ENCODE measurements at regions not wholly inside any gene's neighbourhood (a gene's known extent, or its start where the extent isn't known, plus 50 kb on each side); places are given as distances from the start of the nearest gene placed in this dataset.

DNA sequence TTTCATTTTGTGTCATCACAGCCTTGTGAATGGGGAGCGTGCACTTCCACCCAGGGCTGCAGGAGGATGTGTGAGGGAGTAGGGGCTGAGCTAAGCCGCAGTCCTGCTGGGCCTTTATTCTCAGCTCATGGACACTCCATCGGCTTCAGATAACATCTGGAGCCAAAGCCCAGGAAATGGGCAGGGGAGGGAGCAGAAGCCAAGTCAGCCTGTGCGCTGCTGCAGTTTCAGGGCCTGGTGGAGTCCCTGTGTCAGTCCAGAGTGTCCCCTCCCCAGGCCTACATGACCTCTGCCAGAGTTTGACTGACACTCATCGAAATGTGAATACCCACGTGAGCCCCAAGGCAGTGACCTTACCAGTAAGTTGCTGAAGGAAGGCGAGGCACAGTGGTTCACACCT lies 242.2 kb downstream of the LOXHD1 start:
- DNase-seq (ENCODE audit: low read depth): no peak
- TF ChIP-seq, protein P1, sequence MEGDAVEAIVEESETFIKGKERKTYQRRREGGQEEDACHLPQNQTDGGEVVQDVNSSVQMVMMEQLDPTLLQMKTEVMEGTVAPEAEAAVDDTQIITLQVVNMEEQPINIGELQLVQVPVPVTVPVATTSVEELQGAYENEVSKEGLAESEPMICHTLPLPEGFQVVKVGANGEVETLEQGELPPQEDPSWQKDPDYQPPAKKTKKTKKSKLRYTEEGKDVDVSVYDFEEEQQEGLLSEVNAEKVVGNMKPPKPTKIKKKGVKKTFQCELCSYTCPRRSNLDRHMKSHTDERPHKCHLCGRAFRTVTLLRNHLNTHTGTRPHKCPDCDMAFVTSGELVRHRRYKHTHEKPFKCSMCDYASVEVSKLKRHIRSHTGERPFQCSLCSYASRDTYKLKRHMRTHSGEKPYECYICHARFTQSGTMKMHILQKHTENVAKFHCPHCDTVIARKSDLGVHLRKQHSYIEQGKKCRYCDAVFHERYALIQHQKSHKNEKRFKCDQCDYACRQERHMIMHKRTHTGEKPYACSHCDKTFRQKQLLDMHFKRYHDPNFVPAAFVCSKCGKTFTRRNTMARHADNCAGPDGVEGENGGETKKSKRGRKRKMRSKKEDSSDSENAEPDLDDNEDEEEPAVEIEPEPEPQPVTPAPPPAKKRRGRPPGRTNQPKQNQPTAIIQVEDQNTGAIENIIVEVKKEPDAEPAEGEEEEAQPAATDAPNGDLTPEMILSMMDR (IDR thresholded peaks at IDR 0.05; ENCODE audit: low read depth, low read length, missing control alignments): no peak
- no peak overlapping the region for H3K4me3 ChIP-seq (ENCODE audit: low read depth, low read length)

DNA sequence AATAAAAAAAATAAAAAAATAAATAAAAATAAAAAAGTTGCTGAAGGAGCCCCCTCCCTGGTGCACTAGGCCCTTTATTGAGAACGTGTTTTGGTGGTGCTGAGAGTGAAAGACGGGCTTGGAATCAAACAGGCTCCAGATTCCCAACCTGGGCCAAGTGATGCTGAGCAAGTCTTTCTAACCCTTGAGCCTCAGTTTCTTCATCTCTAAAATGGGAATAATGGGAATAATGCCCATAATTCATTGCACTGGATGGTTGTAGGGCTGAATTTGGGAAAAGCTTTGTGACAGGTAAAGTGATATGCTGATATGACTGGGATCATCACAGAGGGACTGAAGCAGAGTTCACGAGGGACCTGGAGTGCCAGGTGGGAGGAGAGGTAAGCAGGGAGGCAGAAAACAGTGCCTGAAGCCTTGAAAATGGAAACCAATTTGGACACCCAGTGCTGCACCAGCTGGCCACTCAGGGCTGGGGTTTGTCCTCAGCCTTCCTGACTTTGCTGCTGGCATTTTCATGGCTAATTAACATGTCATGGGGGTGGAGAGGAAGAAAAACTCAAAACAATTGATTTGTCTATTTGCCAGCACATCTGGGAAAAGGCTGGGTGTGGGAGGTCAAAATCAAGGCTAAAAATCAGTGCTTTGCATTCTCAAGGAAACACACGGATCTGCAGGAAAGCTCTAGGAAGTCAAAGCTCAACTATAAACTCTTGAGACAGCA lies 241.3 kb downstream of the LOXHD1 start:
- DNase-seq (ENCODE audit: low read depth): no peak
- H3K4me3 ChIP-seq (ENCODE audit: low read depth, low read length): no peak overlapping the region
- TF ChIP-seq, protein P1 (IDR thresholded peaks at IDR 0.05; ENCODE audit: low read depth, low read length, missing control alignments): no peak

DNA sequence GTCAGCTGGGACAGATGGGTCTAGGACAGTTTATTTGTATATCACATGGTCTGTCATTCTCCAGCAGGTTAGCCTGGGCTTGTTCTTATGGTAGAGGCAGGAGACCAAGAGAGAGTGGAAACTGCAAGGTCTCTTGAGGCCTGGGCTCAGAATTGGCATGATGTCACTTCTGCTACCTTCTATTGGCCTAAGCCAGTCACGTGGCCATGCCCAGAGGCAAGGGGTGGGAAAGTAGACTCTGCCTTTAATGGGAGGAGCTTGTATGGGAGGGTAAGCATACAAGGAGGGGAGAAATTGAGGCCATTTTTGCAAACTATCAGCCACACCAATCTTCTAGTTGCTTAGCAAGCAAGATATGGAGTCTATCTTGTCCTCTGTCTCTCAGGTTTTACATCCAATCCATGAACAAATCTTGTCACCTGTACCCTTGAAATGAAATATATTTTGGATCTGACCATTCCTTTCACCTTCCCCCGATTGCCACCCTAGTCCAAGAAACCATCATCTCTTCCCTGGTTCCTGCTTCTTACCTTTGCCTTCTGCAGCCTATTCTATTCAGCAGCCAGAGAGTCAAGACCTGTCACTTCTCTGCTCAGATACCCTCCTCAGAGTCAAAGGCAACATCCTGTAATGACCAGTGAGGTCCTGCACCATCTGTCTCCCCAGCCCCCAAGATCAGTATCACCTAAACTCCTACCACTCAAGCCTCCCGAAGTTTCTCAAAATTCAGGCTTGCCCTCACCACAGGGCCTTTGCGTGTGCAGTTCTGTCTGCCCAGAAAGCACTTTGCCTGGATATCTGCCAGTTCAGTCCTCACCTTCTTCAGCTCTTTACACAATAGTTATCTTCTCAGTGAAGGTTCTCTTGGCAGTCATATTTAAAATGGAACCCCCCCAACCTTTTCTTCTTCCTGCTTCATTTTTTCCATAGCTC lies 240.0 kb downstream of the LOXHD1 start:
- no peak overlapping the region for H3K4me3 ChIP-seq (ENCODE audit: low read depth, low read length)
- TF ChIP-seq, protein P1 (IDR thresholded peaks at IDR 0.05; ENCODE audit: low read depth, low read length, missing control alignments): no peak

DNA sequence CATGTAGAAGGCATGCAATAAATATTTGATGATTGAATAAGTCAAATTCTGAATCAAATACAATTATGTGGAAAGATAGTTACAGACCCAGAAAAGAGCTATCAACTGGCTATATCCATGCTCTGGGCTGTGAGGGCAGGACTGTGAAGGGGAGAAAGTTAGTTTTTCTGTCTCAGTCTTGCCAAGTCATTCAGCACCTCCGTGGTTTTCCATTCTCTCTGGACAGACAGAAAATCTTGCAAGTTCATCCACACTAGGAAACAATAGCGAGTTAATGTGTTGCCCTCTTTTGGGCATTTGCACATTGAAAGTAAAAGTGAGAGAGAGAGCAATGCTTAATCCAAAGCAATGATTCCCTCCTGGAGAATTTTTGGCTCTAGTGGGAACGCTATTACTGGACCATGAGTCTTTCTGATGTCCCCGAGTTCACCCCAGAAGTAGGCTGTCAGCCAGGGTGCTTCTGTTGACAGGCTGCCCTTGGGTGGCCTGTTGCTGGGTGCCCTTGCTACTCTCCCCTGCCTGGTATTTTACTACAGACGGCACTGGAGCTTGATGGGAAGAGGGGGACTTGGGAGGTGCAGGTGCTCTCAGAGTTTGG lies 238.3 kb downstream of the LOXHD1 start:
- H3K4me3 ChIP-seq (ENCODE audit: low read depth, low read length): no peak overlapping the region
- TF ChIP-seq, protein P1 (IDR thresholded peaks at IDR 0.05; ENCODE audit: low read depth, low read length, missing control alignments): no peak
- no peak for DNase-seq (ENCODE audit: low read depth)

More for the DNA sequence above, 240.0 kb downstream of the LOXHD1 start:
- DNase-seq (ENCODE audit: low read depth): peak; percentile 16

DNA sequence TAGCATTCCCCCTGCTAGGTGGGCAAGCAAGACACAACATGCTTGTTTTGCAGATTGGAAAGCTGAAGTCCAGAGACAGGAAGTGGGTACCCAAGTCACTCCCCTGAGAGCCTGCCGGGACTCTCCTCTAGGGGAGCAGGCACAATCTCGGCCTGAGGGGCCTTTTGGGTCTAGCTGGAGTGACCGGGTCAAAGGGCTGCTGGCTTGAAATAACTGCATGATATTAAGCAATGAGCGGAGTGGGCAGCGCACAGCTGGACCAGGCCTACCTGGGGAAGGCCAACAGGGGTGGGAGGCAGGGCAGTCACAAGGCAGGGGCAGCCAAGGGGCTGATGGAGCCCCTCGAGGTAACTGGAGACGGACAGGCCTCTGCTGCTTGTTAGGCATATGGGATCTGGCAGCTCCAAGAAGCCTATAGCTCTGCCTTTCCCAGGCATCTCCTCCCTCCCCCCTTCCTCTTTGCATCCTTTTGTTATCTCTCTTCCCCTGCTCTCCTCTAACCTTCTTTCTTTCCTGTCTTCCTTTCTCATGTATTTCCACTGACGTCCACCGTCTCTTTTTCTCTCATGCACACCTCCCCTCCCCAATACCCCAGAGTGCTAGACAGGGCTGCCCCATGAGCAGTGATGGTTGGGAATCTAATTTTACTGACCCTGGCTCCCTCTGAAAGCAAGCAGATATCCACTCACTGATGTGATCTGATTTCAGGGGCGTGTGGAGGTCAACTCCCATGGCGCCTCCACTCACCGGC lies 237.5 kb downstream of the LOXHD1 start:
- no peak for DNase-seq (ENCODE audit: low read depth)
- H3K4me3 ChIP-seq (ENCODE audit: low read depth, low read length): no peak overlapping the region
- TF ChIP-seq, protein P1 (IDR thresholded peaks at IDR 0.05; ENCODE audit: low read depth, low read length, missing control alignments): no peak

DNA sequence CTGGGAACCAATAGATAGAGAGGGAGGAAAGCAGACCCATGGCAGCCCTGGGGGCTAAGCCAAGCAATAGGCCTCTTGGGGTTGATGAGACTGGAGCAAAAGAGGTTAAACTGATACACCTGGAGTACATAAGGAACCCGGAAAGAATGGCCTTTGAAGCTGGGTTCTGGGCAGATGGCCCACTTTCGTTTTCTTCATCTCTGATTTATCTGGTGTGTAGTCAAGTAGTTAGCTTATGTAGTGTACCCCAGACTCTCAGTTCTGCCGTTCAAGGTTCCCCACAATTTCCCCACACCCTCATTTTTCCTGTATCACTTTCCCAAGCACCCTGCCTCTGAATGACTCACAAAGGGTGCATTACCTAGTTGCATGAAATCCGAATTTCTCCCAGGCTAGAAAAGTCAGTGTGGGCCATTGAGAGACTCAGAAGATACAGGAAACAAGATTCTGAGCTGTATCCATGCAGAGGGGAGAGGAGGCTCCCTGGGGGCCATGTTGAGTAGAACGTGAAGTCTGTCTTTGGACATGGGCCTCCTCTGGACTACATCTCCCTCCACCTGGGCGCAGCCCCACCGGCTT lies 235.0 kb downstream of the LOXHD1 start:
- TF ChIP-seq, protein P1 (IDR thresholded peaks at IDR 0.05; ENCODE audit: low read depth, low read length, missing control alignments): no peak
- no peak for DNase-seq (ENCODE audit: low read depth)
- no peak overlapping the region for H3K4me3 ChIP-seq (ENCODE audit: low read depth, low read length)

Data from GM12864 (cell line).